IMR-90 (cell line): ENCODE measurements at regions not wholly inside any gene's neighbourhood (a gene's known extent, or its start where the extent isn't known, plus 50 kb on each side); places are given as distances from the start of the nearest gene placed in this dataset.

Experiments used
- BHLHE40 ChIP-seq: fragments of 150-350 bp; IDR thresholded peaks from 2 replicates; pipeline ENCODE4 v1.6.1; 2016; ENCODE audit warnings: mild to moderate bottlenecking, low read depth, low read length
- CEBPB ChIP-seq: IDR thresholded peaks from 2 replicates; pipeline ENCODE4 v1.6.1; 2012; ENCODE audit warnings: low read depth, low read length, improper control_type of control experiment
- FOS ChIP-seq: fragments of 150-350 bp; IDR thresholded peaks from 2 replicates; pipeline ENCODE4 v1.6.1; 2016; ENCODE audit warnings: low read depth, low read length
- MAFK ChIP-seq: IDR thresholded peaks from 2 replicates; pipeline ENCODE4 v1.6.1; 2012; ENCODE audit warnings: low read depth, low read length, improper control_type of control experiment
- POLR2A ChIP-seq: IDR thresholded peaks from 2 replicates; pipeline ENCODE4 v1.6.1; 2012; ENCODE audit warnings: mild to moderate bottlenecking, low read depth, low read length
- RAD21 ChIP-seq: IDR thresholded peaks from 2 replicates; pipeline ENCODE4 v1.6.1; 2012; ENCODE audit warnings: low read length, improper control_type of control experiment
- USF2 ChIP-seq: fragments of 150-350 bp; IDR thresholded peaks from 2 replicates; pipeline ENCODE4 v1.6.1; 2017; ENCODE audit warnings: mild to moderate bottlenecking, antibody characterized with exemption, low read length, low read depth
- TF ChIP-seq, protein P1 (sequence below): conservative IDR thresholded peaks from 2 replicates; pipeline ENCODE4 v1.5.1; 2012; ENCODE audit warnings: mild to moderate bottlenecking, low read depth, low read length, improper control_type of control experiment

DNA sequence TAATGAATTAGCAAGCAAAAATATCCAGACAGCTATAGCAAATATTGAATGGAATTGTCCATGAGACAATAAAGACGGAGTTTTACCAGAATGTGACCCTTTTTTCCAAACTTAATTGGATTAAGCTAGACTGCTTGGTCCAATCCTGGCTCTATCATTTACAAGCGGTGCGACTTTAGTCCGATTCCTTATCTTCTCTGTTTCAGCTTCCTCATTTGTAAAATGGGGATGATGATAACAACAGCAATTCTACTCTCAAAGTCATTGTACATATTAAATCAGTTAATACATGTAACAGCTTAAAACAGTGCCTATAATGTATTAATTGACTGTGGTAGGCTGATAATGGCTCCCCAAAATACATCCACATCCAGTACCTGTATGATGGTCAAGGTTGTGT is 62.1 kb upstream of the CRBN start:
- TF ChIP-seq USF2: no peak
- TF ChIP-seq, protein P1, sequence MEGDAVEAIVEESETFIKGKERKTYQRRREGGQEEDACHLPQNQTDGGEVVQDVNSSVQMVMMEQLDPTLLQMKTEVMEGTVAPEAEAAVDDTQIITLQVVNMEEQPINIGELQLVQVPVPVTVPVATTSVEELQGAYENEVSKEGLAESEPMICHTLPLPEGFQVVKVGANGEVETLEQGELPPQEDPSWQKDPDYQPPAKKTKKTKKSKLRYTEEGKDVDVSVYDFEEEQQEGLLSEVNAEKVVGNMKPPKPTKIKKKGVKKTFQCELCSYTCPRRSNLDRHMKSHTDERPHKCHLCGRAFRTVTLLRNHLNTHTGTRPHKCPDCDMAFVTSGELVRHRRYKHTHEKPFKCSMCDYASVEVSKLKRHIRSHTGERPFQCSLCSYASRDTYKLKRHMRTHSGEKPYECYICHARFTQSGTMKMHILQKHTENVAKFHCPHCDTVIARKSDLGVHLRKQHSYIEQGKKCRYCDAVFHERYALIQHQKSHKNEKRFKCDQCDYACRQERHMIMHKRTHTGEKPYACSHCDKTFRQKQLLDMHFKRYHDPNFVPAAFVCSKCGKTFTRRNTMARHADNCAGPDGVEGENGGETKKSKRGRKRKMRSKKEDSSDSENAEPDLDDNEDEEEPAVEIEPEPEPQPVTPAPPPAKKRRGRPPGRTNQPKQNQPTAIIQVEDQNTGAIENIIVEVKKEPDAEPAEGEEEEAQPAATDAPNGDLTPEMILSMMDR: no peak
- TF ChIP-seq FOS: no peak
- no peak for TF ChIP-seq MAFK
- TF ChIP-seq POLR2A: no peak
- TF ChIP-seq RAD21: no peak
- TF ChIP-seq CEBPB: no peak
- TF ChIP-seq BHLHE40: no peak
